GM19043 (cell line): ENCODE measurements at regions not wholly inside any gene's neighbourhood (a gene's known extent, or its start where the extent isn't known, plus 50 kb on each side); places are given as distances from the start of the nearest gene placed in this dataset.

Experiments used
- ATAC-seq: cut with Tn5 transposase; IDR thresholded peaks from one replicate; pipeline ENCODE4 v1.9.1; 2021; ENCODE audit warnings: low read depth; ENCODE audit not compliant: unreplicated experiment

DNA sequence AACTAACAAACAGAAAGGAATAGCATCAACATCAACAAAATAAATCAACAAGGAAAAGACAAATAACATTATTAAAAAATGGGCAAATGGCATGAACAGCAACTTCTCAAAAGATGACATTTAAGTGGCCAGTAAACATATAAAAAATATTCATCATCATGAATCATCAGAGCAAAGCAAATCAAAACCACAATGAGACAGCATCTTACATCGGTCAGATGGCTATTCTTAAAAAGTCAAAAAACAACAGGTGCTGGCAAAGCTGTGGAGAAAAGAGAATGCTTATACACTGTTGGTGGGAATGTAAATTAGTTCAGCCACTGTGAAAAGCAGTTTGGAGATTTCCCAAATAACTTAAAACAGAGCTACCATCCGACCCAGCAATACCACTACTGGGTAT is 327.1 kb downstream of the CMPK2 start:
- ATAC-seq: no peak

GRCh38 chr2:6545336-6545735 is 320.4 kb downstream of the CMPK2 start:
- ATAC-seq: no peak

DNA sequence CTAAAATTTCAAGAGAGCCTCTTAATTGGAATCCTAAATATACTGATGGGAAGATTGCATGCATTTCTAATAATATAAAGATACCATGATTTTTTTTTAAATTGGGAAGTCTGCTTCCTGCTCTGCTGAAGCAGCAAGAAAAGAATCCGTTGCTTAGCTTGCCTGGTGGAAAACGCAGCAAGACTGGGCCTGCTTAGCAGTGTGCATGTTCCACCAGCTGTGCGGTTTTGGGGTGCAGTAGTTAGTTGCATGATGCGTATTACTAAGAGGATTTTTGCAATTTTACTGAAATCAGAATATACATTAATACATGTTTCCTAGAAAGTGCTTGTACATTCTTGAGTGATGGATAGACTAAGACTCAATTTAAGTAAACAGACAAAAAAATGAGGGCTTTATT is 319.9 kb downstream of the CMPK2 start:
- ATAC-seq: no peak

DNA sequence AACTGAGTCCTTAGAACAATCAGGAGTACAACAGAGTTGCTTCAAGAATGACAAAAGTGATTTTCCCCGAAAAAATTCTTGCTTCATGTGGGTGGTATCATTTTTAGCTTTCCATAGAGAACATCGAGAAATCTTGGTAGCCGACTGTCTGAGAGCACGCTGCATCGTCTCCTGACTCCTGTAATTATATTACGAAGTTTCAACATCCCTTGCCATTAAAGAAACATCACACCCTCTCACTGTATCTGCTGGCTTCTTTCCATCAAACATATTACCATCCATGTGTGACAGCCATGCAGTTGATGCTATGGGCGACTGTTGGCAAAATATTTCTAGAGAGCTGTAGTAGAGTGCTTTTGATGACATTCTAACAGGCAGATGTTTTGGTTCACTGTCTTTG is 311.2 kb downstream of the CMPK2 start:
- no peak for ATAC-seq

GRCh38 chr2:6556755-6557154 is 309.0 kb downstream of the CMPK2 start:
- ATAC-seq: no peak

DNA sequence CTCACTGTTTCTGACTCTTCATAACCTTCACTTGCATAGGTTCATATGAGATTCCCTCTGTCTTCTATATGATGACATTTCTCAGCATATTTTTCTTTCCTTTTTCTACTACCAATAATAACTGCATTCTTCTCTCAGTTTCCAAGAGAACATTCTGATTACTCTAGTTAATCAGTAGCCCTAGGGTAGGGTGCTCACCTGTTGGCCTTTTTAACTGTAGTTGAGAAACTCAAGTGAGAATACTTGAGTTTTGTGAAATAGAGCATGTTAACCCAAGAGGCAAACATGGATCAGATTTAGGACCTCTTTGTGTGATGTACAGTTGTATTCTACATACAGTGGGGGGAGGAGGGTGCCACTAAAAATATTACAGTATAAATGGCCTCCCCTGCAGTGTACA is 308.0 kb downstream of the CMPK2 start:
- no peak for ATAC-seq

GRCh38 chr2:6562771-6563170 is 302.9 kb downstream of the CMPK2 start:
- no peak for ATAC-seq

GRCh38 chr2:6564326-6564725 is 301.4 kb downstream of the CMPK2 start:
- no peak for ATAC-seq

DNA sequence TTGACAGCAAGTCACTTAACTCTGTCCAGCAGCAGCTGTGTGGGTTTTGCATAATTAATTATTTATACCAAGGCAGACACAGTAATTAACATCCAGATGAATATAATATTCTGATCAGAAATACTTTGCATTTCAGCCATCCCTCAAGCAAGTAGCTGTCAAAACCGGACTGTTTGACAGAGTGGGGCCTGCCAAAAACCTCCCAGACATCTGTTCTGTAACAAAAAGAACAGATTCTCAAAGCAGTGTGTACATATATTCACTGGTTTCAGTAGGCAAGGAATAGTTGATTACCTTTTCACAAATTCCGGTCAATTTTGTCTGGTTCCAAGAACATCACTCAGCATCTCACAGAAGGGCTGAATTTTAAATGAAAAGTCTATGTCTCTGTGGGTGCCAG is 291.6 kb downstream of the CMPK2 start:
- no peak for ATAC-seq

DNA sequence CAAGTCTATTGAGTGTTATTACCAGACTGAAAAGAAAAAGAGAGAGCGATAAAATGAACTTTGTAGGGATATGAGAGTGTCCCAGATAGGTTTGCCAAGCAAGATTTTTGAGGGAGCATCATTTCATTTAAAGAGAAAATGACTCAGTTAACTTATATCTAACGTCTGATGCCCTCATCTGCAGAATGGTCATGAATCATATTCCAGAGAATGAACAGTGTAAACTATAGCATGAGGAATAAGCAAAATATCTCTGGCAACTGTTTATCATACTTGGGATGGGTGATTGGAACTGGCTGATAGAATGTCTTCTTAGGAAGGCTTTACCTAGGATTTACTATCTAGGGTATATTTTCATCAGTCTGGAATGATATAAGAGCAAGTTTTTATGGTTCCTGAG is 289.4 kb downstream of the CMPK2 start:
- no peak for ATAC-seq

DNA sequence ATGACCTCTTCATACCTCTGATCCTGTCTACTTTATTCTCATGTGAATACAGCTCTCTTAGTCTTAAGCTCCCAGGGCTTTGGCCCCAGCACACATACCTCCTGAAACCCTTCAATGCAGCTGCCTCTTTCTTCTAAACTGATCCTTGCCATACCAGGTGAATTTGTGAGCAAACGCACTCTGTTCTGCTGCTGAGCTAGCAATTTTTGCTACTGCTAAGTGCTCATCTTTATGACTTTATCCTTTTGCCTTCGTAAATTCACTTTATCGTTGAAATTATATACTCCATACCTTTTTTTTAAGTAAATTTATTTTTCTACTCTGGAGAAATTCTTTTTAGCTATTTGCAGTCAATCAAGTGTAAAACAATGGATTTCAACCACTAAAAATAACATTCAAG is 287.7 kb downstream of the CMPK2 start:
- ATAC-seq: no peak

DNA sequence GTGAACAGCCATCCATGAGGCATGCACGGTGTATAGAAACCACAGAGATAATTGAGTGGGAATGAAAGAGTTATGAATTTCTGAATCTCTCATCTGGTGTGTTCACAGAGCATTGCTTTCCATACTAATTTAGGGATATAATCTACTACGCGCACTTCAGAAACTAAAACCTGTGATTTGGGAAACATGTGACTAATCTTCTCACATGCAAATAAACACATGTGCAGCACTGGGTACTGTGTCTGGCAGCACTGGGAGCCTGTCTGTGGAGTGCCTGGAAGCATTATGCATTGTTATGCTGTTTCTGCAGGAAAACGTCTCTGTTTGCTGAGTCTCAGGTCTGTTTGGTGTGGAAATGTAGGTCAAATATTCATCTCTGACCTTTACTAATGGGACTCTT is 287.3 kb downstream of the CMPK2 start:
- ATAC-seq: no peak

- ATAC-seq: no peak
Measured at GRCh38 chr2:6579281-6579680, 286.4 kb downstream of the CMPK2 start.

DNA sequence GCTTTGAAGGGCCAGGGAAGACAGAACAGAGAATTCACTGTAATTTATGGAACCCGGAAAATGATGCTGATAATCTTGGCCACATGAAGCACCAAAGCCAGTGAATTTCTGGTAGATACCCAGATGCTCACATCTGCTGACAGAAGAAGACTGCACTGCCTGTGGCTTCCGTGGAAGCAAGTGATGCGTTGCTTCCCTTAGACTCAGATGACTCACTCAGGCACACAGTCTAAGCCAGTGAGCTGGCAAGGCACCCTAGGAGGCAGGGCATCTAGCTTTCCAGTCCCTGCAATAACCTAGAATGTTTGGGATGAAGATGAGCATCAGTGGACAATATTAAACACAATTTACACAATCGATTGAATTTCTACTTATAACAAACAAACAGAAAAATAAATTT is 284.7 kb downstream of the CMPK2 start:
- no peak for ATAC-seq

DNA sequence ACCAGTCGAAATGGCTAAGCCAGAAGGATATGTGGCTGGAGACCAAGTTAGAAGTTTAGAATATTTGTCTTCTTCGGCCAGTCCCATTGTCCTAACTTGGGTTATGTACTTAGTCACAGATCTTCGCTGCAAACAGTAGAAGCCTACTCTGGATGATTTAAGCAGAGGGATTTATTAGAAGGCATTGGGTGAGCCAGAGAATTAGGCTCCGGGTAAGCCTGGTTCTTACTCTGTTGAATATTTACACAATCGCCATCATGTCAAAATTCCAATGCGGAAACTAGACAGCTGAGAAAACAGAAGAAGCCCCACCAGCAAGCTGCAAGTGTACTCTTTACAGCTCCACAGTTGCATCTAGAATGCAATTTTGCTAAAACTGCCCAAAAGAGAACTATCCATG is 276.6 kb downstream of the CMPK2 start:
- no peak for ATAC-seq

DNA sequence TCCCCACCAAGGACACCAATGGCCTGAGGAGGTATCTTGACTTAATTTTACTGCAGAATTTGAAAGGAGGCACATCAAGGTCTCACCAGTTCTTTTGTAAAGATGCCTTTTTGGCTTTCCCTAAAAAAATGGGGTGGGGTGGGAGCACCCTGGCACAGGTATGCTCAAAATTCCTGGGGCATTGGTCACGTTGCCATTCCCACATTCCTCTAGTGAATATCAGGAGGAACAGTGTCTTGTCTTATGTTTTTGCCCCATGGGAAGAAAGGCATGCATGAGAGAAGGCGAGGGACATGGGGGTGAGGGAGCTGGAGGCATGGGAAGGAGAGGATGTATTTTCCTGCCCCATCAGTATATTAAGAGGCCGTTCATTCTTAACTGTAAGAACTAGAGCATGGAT is 275.3 kb downstream of the CMPK2 start:
- ATAC-seq: no peak

DNA sequence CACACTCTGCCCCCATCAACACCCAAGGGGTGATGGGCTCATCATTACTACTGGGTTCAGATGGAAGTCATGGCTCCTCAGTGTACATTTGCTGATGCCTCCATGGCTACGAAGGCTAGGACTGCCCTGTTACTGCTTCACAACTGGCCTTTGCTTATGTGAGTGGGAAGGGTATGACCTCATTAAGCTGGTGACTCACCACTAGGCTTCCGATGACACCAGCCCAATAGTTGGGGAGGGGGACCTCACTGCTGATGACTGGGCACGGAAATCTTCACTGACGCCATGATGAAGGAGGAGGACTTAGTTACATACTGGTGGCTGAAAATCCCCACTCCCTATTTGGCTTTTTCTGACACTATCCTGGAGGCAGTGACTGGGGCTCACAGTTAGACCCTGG is 263.2 kb downstream of the CMPK2 start:
- no peak for ATAC-seq

DNA sequence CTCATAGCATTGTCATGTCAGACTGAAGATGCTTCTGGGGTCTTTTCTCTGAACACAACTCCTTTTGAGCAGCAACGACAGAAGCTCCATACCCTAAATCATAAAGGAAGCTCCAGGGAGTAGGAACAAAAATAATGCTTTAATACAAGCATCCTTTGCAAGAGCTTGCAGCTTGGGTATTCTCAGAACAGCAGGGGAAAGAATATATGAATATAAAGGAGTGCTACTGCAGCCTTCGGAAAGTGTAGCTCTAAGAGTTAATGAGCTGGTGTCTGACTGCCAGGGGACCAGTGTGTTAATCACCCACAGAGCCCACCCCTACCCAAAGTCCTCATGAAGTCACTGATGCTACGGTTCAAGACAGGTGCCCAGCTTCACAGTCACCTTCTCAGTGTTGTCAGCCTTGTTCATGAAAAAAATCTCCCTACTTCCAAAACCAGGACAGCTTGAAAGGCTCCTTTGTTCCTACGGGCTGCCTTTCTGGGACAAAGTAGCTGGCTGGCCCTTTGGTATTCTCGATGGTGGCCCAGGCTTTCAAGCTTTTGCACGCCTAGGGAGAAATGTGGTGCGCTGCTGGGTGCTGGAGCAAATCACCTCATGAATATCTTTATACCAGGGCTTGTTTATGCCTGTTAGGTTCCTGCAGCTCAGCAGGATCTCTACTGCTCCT is 259.7 kb downstream of the CMPK2 start:
- no peak for ATAC-seq

DNA sequence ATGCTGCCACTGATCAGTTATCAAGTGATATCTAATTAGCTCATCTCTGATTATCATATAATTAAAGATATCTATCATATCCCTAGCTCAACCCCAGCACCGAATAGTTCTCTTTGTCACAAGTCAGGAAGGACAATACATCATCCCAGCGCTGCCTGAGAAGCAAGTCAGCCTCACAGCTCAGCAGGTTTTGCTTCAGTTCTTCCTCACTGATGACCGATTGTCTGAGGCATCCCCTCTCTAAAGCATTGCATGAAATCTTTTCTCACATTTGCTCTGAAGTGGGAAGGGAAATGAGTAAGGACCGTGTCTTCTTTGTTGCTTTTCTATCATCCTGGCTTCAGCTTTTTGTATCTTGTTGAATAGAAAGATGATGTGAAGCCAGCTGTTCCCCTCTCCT is 247.9 kb downstream of the CMPK2 start:
- ATAC-seq: no peak

DNA sequence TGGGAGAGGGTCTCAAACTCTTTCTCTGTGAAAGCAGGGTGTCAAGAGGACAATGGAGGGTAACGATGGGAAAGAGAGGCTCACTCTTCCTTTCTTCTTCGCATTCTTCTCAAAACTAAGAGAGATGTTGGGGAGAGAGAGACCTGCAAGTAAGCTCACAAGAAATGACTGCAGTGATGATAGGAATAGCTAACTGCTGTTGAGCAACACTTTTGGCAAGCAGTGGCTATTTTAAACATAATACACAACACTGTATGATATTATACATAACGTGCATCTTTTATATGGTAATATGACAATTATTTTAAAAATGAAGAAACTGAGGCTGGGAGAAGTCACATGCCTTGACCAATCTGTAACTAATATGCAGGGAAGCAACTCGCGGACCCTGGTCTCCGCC is 247.5 kb downstream of the CMPK2 start:
- no peak for ATAC-seq

GRCh38 chr2:6623746-6624145 is 242.0 kb downstream of the CMPK2 start:
- no peak for ATAC-seq

GRCh38 chr2:6626401-6627012 is 239.2 kb downstream of the CMPK2 start:
- ATAC-seq: no peak

DNA sequence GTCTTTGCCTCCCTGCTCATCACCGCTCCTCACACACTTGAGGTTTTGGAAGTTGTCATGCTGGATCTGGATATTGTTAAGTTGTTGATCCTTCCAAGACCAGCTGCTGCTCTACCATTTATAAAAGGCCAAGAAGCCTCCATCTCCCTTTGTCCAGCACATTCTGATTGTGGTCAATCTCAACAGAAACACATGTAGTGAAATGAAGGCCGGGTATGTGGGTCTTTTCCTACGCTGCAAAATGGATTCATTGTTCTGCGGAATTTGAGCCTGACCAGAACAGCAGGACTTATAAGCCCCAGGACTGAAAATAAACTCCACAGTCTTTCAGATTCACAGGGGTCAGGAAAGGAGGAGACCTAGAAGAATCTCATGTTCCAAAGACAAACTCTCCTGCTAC is 238.4 kb downstream of the CMPK2 start:
- no peak for ATAC-seq
